Ishikawa (cell line): ENCODE measurements at regions not wholly inside any gene's neighbourhood (a gene's known extent, or its start where the extent isn't known, plus 50 kb on each side); places are given as distances from the start of the nearest gene placed in this dataset.

Experiments
- CEBPB ChIP-seq: IDR thresholded peaks from 2 replicates; pipeline ENCODE4 v1.6.1; 2012
- CREB1 ChIP-seq: IDR thresholded peaks from 2 replicates; pipeline ENCODE4 v1.6.1; 2012; ENCODE audit warnings: low read depth
- EGR1 ChIP-seq: IDR thresholded peaks from 2 replicates; pipeline ENCODE4 v1.6.1; 2012
- EP300 ChIP-seq: IDR thresholded peaks from 2 replicates; pipeline ENCODE4 v1.6.1; 2012; ENCODE audit warnings: borderline replicate concordance
- FOXM1 ChIP-seq: IDR thresholded peaks from 2 replicates; pipeline ENCODE4 v1.6.1; 2012; ENCODE audit warnings: low read depth, borderline replicate concordance
- MAX ChIP-seq: IDR thresholded peaks from 2 replicates; pipeline ENCODE4 v1.6.1; 2012
- NFIC ChIP-seq: IDR thresholded peaks from 2 replicates; pipeline ENCODE4 v1.6.1; 2012
- RAD21 ChIP-seq: IDR thresholded peaks from 2 replicates; pipeline ENCODE4 v1.6.1; 2012; ENCODE audit warnings: low read depth
- REST ChIP-seq: IDR thresholded peaks from 2 replicates; pipeline ENCODE4 v1.6.1; 2012; ENCODE audit warnings: low read depth, mild to moderate bottlenecking
- TAF1 ChIP-seq: IDR thresholded peaks from 2 replicates; pipeline ENCODE4 v1.6.1; 2012; ENCODE audit warnings: low read depth, mild to moderate bottlenecking
- TCF12 ChIP-seq: IDR thresholded peaks from 2 replicates; pipeline ENCODE4 v1.6.1; 2012; ENCODE audit warnings: low read depth
- TEAD4 ChIP-seq: IDR thresholded peaks from 2 replicates; pipeline ENCODE4 v1.6.1; 2012
- YY1 ChIP-seq: IDR thresholded peaks from 2 replicates; pipeline ENCODE4 v1.6.1; 2012; ENCODE audit warnings: low read depth
- ZBTB7A ChIP-seq: IDR thresholded peaks from 2 replicates; pipeline ENCODE4 v1.6.1; 2012; ENCODE audit warnings: low read depth
- TF ChIP-seq, protein P1 (sequence below): IDR thresholded peaks from 2 replicates; pipeline ENCODE4 v1.6.1; 2012

DNA sequence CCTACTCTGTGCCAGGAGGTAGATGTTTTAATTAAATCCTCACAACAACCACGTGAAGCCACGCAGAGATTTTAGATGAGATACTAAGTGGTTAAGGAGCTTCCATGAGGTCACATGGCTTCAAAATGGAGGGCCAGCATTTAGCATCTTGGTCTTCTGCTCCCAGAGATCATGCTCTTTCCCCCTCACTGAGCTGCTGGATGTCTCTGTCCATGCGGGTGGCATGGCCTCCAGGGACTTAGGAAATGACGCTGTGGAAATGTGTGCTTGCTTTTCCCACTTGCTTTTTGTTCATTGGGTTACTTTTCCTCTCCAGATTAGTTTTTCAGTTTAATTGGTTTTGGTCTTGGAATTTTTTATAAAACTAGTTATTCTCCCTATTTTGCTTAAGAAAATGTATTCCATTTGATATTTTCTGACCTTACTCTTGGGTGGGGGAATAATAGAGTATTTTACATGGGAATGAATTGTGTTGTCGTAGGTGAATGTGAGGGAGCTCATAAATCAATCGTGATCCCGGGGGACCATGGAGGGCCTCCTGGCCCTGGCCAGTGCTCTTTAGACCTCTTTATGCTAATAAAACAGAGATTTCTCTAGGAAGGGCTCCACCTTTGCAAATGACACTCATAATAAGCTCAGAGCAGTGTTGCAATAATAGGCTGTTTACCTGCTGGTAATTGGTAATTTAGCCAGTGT lies 376.0 kb upstream of the ONECUT1 start:
- TF ChIP-seq CEBPB (no peak), EP300 (no peak), REST (no peak), ZBTB7A (no peak), TCF12 (no peak), RAD21 (no peak), NFIC (no peak), TEAD4 (no peak), CREB1 (no peak), FOXM1 (no peak), TAF1 (no peak), MAX (no peak), YY1 (no peak), EGR1 (no peak)
- TF ChIP-seq, protein P1, sequence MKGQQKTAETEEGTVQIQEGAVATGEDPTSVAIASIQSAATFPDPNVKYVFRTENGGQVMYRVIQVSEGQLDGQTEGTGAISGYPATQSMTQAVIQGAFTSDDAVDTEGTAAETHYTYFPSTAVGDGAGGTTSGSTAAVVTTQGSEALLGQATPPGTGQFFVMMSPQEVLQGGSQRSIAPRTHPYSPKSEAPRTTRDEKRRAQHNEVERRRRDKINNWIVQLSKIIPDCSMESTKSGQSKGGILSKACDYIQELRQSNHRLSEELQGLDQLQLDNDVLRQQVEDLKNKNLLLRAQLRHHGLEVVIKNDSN: no peak

DNA sequence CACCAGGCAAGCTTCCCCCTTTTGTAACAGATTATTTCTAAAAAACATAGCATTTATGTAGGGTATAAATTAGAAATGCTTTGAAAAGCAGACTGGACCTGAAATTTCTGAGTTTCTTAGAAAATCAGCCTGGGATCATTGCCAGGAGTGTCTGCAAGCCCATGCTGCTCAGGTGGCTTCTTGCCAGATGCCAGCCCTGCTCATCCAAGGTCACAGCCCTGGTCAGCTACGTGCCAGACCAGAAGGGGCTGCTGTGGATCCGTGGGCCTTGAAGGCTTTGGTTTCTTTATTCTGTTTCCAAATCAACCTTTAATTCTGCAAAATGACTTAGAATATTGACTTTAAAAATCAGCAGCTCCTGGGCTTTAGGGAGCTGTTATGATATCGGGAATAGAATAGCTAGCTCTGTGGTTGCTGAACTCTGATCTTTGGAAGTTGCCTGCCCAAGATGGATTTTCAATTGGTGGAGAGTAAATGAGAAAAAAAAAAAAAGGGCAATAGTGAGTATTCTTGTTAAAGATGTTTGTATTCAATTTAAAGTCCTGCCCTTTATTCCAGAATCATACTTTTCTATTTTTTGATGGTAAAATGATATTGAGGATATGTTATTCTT lies 370.1 kb upstream of the ONECUT1 start:
- TF ChIP-seq ZBTB7A (no peak), FOXM1 (no peak), REST (no peak), TCF12 (no peak), EP300 (no peak), TEAD4 (no peak)

GRCh38 chr15:53159458-53159857 lies 369.3 kb upstream of the ONECUT1 start:
- TF ChIP-seq EP300: no peak
- TF ChIP-seq CREB1: no peak
- no peak for TF ChIP-seq FOXM1
- TF ChIP-seq, protein P1: no peak
- TF ChIP-seq ZBTB7A: no peak
- TF ChIP-seq TEAD4: no peak
- TF ChIP-seq TCF12: no peak
- TF ChIP-seq CEBPB: no peak
- no peak for TF ChIP-seq TAF1
- TF ChIP-seq YY1: no peak
- no peak for TF ChIP-seq RAD21
- TF ChIP-seq MAX: no peak
- no peak for TF ChIP-seq NFIC
- no peak for TF ChIP-seq REST
- TF ChIP-seq EGR1: no peak

GRCh38 chr15:53158995-53159394 lies 368.9 kb upstream of the ONECUT1 start:
- TF ChIP-seq CREB1 (no peak), EGR1 (no peak), REST (no peak), TCF12 (no peak), YY1 (no peak), ZBTB7A (no peak), EP300 (no peak), TEAD4 (no peak), MAX (no peak), RAD21 (no peak), TAF1 (no peak), FOXM1 (no peak), CEBPB (no peak), NFIC (no peak)
- TF ChIP-seq, protein P1: no peak
